GM21825 (cell line): ENCODE measurements at regions not wholly inside any gene's neighbourhood (a gene's known extent, or its start where the extent isn't known, plus 50 kb on each side); places are given as distances from the start of the nearest gene placed in this dataset.
"Not testable (repeated sequence)": the region's sequence is repeated elsewhere in the genome, so short reads cannot be mapped to it uniquely, and the experiment has no call there.

ENCODE experiments used
- ATAC-seq: cut with Tn5 transposase; IDR thresholded peaks from one replicate; pipeline ENCODE4 v1.9.1; 2021; ENCODE audit warnings: mild to moderate bottlenecking, moderate library complexity; ENCODE audit not compliant: unreplicated experiment

GRCh38 chr7:86375602-86376001 is 268.1 kb upstream of the GRM3 start:
- ATAC-seq = not testable (repeated sequence)

GRCh38 chr7:86372262-86372661 is 271.4 kb upstream of the GRM3 start:
- no peak for ATAC-seq

DNA sequence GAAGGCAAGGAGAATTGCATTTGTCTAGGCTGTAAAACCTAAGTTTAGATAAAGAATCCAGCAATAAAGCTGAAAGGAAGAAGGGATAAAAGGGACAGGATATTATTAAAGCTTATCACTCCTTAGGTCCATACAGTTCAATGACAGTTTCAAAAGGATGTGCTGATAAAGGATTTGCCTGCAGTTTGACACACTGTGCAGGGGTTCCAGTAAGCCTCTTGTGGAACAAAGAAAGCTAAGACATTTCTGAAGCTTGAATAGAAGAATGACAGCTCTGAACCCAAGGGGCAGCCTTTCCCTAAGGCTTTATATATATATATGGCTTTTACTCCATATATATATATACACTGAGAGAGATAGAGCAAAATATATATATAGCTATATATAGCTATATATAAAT is 276.8 kb upstream of the GRM3 start:
- no peak for ATAC-seq

DNA sequence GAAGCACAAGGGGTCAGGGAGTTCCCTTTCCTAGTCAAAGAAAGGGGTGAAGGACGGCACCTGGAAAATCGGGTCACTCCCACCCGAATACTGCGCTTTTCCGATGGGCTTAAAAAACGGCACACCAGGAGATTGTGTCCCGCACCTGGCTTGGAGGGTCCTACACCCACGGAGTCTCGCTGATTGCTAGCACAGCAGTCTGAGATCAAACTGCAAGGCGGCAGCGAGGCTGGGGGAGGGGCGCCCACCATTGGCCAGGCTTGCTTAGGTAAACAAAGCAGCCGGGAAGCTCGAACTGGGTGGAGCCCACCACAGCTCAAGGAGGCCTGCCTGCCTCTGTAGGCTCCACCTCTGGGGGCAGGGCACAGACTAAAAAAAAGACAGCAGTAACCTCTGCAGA is 303.3 kb upstream of the GRM3 start:
- ATAC-seq = not testable (repeated sequence)

DNA sequence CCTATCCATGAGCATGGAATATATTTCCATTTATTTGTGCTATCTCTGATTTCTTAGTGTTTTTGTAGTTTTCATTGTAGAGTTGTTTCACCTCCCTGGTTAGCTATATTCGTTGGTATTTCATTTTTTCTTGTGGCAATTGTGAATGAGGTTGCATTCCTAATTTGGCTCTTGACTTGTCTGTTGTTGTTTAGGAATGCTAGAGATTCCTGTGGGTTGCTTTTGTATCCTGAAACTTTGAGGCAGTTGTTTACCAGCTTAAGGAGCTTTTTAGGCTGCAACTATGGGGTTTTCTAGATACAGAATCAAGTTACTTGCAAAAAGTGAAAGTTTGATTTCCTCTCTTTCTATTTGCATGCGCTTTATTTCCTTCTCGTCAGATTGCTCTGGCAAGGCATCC is 304.7 kb upstream of the GRM3 start:
- no peak for ATAC-seq

DNA sequence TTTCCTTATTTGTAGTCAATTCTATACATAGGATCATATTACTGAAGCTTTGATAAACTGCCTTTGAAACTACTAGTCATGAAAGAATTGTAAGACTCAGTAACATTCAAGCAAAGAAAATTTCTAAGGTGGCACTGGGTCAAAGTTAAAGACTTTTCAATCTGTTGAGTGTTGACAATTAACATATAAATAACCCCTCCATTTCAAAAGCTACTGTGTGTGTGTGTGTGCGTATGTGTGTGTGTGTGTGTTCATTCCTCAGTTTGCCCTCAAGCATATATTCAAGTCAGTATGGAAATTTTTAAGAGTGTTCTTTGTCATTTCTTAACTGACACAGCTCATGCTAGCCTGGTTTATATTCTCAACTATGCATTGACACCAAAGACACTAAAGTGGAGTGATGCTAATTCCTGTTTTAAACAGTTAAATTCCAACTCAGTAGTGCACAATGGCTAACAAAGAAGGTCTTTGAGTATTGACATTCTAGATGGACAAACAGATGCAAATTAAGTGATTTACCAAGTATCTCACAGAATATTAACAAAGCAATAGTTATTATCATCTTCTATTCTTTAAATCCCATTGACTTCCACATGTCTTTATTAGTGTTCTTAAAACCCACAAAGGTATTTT is 314.8 kb upstream of the GRM3 start:
- no peak for ATAC-seq

- no peak for ATAC-seq
Measured at GRCh38 chr7:86326847-86327246, 316.9 kb upstream of the GRM3 start.

GRCh38 chr7:86320889-86321288 is 322.8 kb upstream of the GRM3 start:
- no peak for ATAC-seq

DNA sequence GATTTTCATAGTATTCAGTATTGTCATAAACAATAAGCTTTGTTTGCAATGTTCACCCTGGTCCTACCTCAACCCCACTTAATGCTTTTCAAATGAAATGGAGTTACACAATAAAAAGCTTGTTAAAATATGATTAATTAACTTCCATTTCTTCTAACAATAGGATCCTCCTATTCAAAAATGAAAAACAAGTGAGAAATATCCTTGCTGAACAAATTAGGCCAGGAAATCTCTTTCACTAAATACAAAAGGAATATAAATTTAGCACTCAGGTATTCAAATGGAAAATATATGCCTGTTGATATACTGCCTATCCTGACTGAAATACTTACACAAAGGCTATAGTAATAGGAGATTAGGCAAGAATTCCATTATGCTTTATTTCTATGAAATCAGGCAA is 323.4 kb upstream of the GRM3 start:
- ATAC-seq = no peak

DNA sequence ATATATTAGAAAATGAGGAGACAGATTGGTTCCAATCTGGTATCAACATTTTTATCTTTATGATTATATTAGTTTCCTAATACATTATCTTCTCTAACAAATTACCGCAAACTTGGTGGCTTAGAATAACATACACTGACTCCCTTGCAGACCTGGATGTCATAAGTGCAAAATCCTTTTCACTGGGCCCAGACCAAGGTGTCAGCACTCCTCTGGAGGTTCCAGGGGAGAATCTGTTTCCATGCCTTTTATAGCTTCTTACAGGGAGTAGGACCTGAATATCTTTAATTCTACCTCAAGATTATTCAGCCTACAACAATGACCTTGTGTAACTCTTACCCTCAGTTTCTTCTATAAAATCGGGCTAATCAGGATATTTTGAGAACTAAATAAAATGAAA is 329.9 kb upstream of the GRM3 start:
- no peak for ATAC-seq

GRCh38 chr7:86301301-86301700 is 342.4 kb upstream of the GRM3 start:
- ATAC-seq = no peak

GRCh38 chr7:86295526-86295925 is 348.2 kb upstream of the GRM3 start:
- ATAC-seq = no peak

DNA sequence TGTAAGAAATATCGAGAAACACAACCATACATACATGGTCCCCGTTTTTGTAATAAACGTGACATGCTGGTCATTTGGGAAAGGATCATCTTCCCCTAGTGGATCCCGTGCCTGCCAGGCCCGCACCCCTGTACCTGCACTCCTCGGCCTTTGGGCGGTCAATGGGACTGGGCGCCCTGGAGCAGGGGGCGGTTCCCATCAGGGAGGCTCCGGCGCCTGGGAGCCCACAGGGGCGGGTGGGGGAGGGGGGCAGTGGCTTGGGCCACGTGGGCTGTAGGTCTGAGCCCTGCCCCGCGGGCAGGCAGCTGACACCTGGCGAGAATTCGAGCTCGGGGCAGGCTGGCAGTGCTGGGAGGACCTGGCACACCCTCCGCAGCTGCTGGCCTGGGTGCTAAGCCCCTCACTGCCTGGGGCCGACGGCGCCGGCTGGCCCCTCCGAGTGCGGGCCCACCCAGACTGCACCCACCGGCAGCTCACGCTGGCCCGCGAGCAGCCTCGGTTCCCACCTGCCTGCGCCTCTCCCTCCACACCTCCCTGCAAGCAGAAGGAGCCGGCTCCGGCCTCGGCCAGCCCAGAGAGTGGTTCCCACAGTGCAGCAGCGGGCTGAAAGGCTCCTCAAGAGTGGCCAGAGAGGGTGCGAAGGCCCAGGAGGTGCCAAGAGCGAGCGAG is 361.6 kb upstream of the GRM3 start:
- ATAC-seq = no peak

DNA sequence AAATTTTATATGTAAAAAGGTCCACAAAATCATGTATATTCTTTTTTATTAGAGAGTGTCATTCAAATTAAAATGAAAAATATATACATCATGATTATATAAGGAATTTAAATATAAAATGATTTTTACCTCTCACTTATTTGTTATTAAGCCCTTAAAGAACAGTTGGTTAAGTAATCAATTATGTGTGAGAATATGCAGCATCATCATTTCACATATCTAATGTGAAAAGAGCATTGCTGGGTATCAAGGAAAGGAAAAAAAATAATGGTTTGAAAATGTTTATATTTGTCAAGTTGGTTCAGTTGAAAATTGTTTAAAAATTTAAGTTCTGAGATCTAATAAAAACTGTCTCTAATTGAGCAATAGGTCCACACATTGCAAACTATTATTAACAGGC is 363.6 kb upstream of the GRM3 start:
- ATAC-seq = no peak

DNA sequence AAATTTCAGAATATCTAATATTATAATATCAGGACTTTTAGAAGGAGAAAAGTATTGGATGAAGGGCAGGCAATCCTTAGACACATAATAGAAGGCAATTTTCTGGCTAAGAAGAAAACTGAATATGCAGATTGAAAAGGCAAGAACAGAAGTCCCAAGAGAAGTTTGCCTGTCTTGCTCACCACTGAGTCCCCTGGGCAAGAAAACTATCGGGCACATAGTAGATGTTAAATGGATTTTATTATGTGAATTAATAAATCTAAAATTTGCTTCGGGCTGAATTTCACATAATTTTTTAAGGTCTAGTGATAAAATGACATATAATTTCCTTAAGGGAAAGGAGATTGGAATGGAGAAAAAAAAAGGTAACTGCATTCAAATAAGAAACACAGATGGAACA is 380.9 kb upstream of the GRM3 start:
- ATAC-seq = no peak

DNA sequence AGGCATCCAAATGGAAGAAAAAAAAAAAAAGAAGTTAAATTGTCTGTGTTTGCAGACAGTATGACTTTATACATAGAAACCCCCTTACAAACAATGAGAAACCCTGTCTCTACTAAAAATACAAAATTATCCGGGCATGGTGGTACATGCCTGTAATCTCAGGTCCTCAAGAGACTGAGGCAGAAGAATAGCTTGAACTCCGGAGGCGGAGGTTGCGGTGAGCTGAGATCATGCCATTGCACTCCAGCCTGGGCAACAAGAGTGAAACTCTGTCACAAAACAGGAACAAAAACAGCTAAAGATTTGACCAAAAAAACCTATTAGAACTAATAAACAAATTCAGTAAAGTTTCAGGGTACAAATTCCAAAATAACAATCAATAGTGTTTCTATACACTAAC is 385.8 kb upstream of the GRM3 start:
- ATAC-seq = no peak

DNA sequence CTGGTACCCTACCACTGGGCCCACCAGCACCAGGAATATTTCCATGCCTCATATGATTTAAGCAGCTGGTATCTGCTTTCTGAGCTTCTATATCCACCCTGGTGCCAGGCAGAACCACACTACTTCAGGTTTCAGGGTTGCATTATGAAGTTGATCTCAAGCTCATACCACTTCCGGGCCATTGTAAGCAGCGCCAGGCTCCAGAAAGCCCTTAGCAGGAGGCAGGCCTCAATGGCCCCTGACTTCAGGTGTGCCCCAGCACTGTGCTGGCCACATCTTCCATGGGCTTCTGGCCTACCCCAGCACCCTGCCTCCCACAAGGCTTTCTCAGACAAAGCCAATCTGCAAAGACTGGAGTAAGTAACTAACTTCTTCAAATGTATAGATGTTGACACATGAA is 391.3 kb upstream of the GRM3 start:
- no peak for ATAC-seq

DNA sequence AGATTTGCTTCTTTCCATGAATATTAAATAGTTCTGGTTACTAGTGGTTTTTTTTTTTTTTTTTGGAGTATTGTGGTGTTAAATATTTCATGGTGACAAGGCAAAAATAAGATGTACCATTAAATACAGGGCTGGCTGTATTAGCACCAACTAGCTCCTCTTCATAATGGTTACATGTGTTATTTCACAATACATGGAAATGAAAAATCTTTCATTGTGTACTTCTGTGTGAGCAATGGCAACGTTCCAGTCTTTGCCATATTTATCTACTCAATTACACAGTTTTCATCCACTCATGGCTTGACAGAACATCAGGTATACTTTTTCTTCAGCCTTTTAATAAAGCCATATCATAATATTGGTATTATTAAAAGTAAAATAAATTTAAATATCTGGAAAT is 394.7 kb upstream of the GRM3 start:
- ATAC-seq = no peak

DNA sequence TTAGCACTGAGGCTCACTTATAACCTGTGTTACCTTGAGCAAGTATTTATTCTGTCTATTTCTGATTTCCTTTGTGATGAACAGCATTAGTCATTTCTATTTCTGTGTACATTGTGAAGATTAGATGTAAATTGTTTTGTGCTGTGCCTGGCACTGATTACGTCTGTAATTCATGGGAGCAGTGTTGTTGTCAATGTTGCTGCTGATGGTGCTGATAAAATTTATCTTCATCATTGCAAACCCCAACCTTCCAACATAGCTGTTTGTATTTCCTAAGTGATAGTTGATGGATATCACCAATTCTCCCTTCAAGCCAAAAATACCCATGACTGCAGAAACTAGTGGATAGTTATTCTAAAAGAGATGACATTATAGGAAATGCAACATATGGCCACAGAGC is 400.5 kb upstream of the GRM3 start:
- no peak for ATAC-seq

DNA sequence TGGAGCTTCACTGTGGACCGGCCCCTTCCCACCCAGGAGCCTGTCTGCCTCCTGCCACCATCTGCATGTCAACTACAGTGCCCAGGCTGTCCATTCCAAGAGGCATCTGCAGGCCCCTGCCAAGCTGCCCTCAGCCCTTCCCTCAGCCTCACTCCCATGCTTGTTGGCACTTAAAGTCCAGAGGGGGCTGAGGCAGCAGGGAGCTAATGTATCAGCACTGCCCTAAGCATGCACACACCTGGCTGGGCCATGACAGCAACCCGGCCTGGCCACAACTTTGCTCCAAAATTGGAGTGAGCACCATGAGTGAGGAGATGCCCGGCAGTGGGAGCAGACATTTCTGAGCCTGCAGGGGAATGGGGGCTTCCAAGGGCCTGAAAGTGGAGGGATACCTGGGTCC is 417.5 kb upstream of the GRM3 start:
- no peak for ATAC-seq

DNA sequence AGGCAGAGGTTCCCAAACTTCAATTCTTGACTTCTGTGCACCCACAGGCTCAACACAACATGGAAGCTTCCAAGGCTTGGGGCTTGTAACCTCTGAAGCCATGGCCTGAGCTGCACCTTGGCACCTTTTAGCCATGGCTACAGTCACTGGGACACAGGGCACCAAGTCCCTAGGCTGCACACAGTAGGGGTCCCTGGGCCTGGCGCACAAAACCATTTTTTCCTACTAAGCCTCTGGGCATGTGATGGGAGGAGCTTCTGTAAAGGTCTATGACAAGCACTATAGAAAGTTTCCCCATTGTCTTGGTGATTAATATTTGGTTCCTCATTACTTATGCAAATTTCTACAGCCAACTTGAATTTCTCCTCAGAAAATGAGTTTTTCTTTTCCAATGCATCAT is 420.9 kb upstream of the GRM3 start:
- ATAC-seq = no peak

GRCh38 chr7:86214734-86215133 is 429.0 kb upstream of the GRM3 start:
- ATAC-seq = no peak

- no peak for ATAC-seq
Measured at GRCh38 chr7:86212976-86213375, 430.7 kb upstream of the GRM3 start.
